Nephron progenitor cell (in vitro differentiated cells): ENCODE measurements at regions not wholly inside any gene's neighbourhood (a gene's known extent, or its start where the extent isn't known, plus 50 kb on each side); places are given as distances from the start of the nearest gene placed in this dataset.

Source experiments
- DNase-seq: peaks from one replicate; pipeline ENCODE4 v3.0.0; 2021
- H3K27ac Mint-ChIP-seq: 2 replicates; pipeline ENCODE4 v1.8.0; 2021; ENCODE audit warnings: mild to moderate bottlenecking, moderate library complexity, mixed read lengths
- H3K27me3 Mint-ChIP-seq: 2 replicates; pipeline ENCODE4 v1.8.0; 2021; ENCODE audit warnings: mild to moderate bottlenecking, low read depth, mixed read lengths; ENCODE audit not compliant: poor library complexity
- H3K36me3 Mint-ChIP-seq: 2 replicates; pipeline ENCODE4 v1.8.0; 2021; ENCODE audit warnings: low read depth, mixed read lengths
- H3K4me1 Mint-ChIP-seq: 2 replicates; pipeline ENCODE4 v1.8.0; 2021; ENCODE audit warnings: mixed read lengths
- H3K4me3 Mint-ChIP-seq: 2 replicates; pipeline ENCODE4 v1.8.0; 2021; ENCODE audit warnings: mild to moderate bottlenecking, moderate library complexity, mixed read lengths
- H3K9me3 Mint-ChIP-seq: 2 replicates; pipeline ENCODE4 v1.8.0; 2021; ENCODE audit warnings: mild to moderate bottlenecking, moderate library complexity, mixed read lengths
- CTCF ChIP-seq: fragments of 200-600 bp; sonication (generic); IDR thresholded peaks from 2 replicates; pipeline ENCODE4 v1.5.0; 2021; ENCODE audit warnings: antibody characterized with exemption

- no peaks in the 10 kb centered on the region for H3K4me1 Mint-ChIP-seq
Measured at GRCh38 chr3:95453242-95453641, 1361.2 kb upstream of the EPHA6 start.

GRCh38 chr3:95456835-95457234 lies 1357.6 kb upstream of the EPHA6 start:
- H3K27me3 Mint-ChIP-seq, result no peaks in the 10 kb centered on the region
- no peak overlapping the region for H3K4me3 Mint-ChIP-seq
- no peak overlapping the region for H3K27ac Mint-ChIP-seq
- no peaks in the 10 kb centered on the region for H3K4me1 Mint-ChIP-seq
- DNase-seq, result no peak
- H3K36me3 Mint-ChIP-seq, result no peaks in the 10 kb centered on the region
- no peak for TF ChIP-seq CTCF
- H3K9me3 Mint-ChIP-seq, result no peaks in the 10 kb centered on the region

More at GRCh38 chr3:95453242-95453641, 1361.2 kb upstream of the EPHA6 start:
- no peak overlapping the region for H3K4me3 Mint-ChIP-seq
- DNase-seq, result no peak
- no peaks in the 10 kb centered on the region for H3K27me3 Mint-ChIP-seq
- no peak for TF ChIP-seq CTCF
- H3K36me3 Mint-ChIP-seq, result no peaks in the 10 kb centered on the region
- no peaks in the 10 kb centered on the region for H3K9me3 Mint-ChIP-seq
- H3K27ac Mint-ChIP-seq, result no peak overlapping the region

GRCh38 chr3:95459706-95460105 lies 1354.7 kb upstream of the EPHA6 start:
- TF ChIP-seq CTCF, result no peak
- no peaks in the 10 kb centered on the region for H3K9me3 Mint-ChIP-seq
- DNase-seq, result no peak
- no peak overlapping the region for H3K4me3 Mint-ChIP-seq
- no peaks in the 10 kb centered on the region for H3K27me3 Mint-ChIP-seq
- no peak overlapping the region for H3K27ac Mint-ChIP-seq
- no peaks in the 10 kb centered on the region for H3K4me1 Mint-ChIP-seq
- no peaks in the 10 kb centered on the region for H3K36me3 Mint-ChIP-seq

GRCh38 chr3:95460274-95460673 lies 1354.1 kb upstream of the EPHA6 start:
- no peaks in the 10 kb centered on the region for H3K4me1 Mint-ChIP-seq
- no peak for TF ChIP-seq CTCF
- no peak overlapping the region for H3K4me3 Mint-ChIP-seq
- no peak for DNase-seq
- no peaks in the 10 kb centered on the region for H3K27me3 Mint-ChIP-seq
- no peak overlapping the region for H3K27ac Mint-ChIP-seq
- H3K9me3 Mint-ChIP-seq, result no peaks in the 10 kb centered on the region
- no peaks in the 10 kb centered on the region for H3K36me3 Mint-ChIP-seq

- no peak for TF ChIP-seq CTCF
- H3K4me1 Mint-ChIP-seq, result no peaks in the 10 kb centered on the region
- DNase-seq, result no peak
- H3K27ac Mint-ChIP-seq, result no peak overlapping the region
- H3K4me3 Mint-ChIP-seq, result no peak overlapping the region
- no peaks in the 10 kb centered on the region for H3K9me3 Mint-ChIP-seq
- no peaks in the 10 kb centered on the region for H3K27me3 Mint-ChIP-seq
- H3K36me3 Mint-ChIP-seq, result no peaks in the 10 kb centered on the region
Measured at GRCh38 chr3:95462161-95462560, 1352.2 kb upstream of the EPHA6 start.

- no peak overlapping the region for H3K4me3 Mint-ChIP-seq
- no peak for TF ChIP-seq CTCF
- no peaks in the 10 kb centered on the region for H3K27me3 Mint-ChIP-seq
- no peaks in the 10 kb centered on the region for H3K9me3 Mint-ChIP-seq
- no peaks in the 10 kb centered on the region for H3K36me3 Mint-ChIP-seq
- no peak for DNase-seq
- no peak overlapping the region for H3K27ac Mint-ChIP-seq
- H3K4me1 Mint-ChIP-seq, result no peaks in the 10 kb centered on the region
Measured at GRCh38 chr3:95464346-95464745, 1350.0 kb upstream of the EPHA6 start.
